ENCODE measurements at regions not wholly inside any gene's neighbourhood (a gene's known extent, or its start where the extent isn't known, plus 50 kb on each side); places are given as distances from the start of the nearest gene placed in this dataset.

GRCh38 chr4:124509151-124509550 lies 203.4 kb downstream of the ANKRD50 start:
- DNase-seq = no peak

DNA sequence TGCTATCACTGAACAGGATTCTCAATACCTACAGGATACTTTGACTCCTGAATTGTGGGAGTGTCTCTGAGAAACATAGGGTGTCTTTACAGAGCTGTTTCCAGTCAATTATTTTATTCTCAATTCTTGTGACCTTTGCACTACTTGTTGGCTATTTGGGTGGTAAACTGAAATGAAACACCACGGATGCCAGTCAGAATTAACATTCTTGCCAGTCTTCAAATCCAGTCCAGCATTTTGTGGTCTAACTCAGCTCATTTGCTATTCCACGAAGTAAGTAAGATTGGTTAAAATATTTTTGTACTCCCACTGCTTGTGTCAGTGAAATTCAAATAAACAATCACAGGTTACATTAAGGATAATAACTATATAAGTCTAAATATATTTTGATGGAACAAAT lies 197.9 kb downstream of the ANKRD50 start:
- DNase-seq = no peak

- DNase-seq = no peak
Measured at GRCh38 chr4:124515591-124515990, 196.9 kb downstream of the ANKRD50 start.

DNA sequence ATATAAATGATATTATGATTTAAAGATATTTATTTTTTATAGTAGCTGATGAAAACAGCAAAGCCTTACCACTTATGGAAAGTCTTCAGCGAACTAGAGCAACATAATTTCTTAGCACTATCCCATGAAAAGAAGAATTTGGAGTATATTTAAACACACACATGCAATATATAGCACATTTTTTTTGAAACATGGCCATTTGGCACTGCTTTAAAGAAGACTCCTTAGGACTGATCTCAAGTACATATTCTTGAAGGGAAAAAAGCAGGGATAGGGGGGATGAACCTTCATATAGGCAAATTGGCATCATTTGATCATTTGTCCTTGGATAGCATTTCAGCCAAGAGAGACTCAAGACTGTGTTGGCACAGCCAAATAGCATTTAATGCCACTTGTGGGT lies 193.3 kb downstream of the ANKRD50 start:
- DNase-seq = no peak

GRCh38 chr4:124523816-124524215 lies 188.7 kb downstream of the ANKRD50 start:
- DNase-seq = no peak

DNA sequence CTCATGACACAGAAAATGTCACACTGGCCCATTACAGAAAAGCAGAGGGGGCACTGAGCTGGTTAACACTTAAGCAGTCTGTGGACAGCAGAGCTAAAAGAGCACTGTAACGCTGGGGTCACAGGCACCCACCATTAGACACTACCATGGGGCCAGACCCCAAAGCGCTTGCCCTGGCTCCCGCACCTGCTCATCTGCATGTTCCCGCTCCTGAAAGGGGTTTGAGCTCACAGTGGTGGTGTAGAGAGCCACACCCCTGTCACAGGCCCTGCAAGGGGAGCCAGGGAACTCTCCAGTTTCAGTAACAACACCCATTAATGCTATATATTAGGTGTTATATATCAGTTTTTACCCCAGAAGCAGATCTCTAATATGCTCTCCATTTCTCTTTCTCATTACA lies 187.0 kb downstream of the ANKRD50 start:
- no peak for DNase-seq

DNA sequence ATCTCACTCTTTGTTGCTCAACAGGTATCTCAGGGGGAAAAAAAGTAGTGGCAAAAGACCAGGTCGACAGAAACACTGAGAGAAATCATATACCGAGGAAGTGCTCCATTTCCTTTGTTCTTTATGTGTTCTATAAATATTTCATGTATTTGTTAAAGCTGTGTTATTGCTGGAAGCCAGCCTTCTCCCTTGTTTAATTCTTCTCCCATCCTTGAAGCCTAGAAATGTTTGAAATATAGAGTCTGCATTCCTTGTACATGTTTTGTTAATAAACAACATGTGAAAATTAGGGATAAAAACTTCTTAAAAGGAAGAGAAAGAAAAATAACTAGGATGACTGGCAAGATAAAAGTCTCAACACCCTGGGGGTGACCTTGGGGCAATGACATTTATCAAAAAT lies 186.2 kb downstream of the ANKRD50 start:
- no peak for DNase-seq

DNA sequence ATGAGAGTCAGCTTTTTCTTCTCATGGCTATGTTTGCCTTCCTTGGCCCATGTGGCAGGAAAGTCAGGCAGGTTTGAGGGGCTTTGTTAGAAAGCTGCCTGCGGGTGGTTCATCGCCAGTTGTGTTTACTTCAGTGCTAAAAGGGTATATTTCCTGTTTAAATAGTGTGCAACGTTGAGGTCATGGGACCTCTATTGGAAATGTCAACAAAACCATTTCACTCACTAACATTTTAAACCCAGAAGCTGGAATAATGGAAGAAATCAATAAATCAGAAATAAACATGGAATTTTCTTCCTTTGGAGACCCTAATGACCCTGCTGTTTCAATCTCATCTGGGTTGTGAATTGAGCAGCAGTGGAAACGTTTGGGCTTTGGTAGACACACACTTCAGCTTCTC lies 185.8 kb downstream of the ANKRD50 start:
- no peak for DNase-seq

DNA sequence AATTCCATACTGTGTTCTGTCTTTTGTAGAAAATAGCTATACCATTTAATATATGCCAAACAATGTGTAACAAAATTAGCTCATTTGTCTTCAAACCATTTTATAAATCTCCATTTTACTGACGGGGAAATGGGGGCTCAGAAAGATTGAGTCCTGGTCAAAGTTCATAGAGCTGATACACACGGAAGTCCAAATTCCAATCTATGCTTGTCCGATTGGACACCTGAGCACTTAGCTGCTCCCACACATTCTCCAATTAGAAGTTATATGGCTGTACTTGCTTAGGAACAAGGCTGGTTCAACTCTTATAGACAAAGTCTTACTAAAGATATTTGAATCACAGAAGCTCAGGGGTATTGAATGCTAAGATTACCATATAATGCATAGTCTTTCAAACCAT lies 185.2 kb downstream of the ANKRD50 start:
- no peak for DNase-seq

- no peak for DNase-seq
Measured at GRCh38 chr4:124529131-124529530, 183.4 kb downstream of the ANKRD50 start.

- DNase-seq = no peak
Measured at GRCh38 chr4:124530464-124531077, 182.0 kb downstream of the ANKRD50 start.

DNA sequence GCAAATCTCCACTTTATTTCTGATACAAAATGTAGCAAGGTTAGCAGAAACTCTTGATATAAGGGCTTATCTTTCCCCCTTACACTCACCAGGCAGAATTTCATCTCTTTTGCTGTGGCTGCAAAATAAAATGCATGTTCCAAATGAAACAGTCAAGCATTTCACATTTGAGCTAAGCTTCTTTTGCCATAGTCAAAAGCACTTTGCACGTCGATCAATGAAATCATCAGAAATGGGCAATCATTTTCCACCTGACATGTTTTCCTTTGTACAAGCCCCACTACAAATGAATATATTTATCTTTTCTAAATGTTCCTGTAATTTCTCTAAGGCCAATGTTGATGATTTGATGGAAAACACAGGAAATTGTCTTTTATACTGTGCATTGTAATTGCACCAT lies 178.4 kb downstream of the ANKRD50 start:
- DNase-seq = no peak

DNA sequence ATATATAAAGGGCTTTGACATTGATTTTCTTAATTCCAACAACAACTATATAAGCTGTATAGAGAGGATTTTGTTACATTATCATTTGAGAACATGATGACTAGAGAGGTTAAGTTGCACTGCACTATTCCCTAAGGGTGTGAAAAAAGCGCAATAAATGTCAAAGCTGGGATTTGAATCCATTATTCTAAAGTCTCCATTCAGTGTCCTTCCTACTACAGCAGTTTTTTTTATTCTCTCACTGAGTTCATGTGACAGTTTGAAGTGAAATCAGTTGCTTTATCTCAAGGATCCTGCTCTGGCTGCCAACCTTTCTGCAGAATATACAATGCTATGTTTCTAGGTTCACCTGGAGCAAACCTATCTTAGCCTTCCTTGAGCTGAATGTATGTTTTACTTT lies 177.5 kb downstream of the ANKRD50 start:
- DNase-seq = no peak

- DNase-seq = no peak
Measured at GRCh38 chr4:124536946-124537345, 175.6 kb downstream of the ANKRD50 start.

- DNase-seq = no peak
Measured at GRCh38 chr4:124537971-124538370, 174.6 kb downstream of the ANKRD50 start.

- no peak for DNase-seq
Measured at GRCh38 chr4:124540014-124540413, 172.5 kb downstream of the ANKRD50 start.

DNA sequence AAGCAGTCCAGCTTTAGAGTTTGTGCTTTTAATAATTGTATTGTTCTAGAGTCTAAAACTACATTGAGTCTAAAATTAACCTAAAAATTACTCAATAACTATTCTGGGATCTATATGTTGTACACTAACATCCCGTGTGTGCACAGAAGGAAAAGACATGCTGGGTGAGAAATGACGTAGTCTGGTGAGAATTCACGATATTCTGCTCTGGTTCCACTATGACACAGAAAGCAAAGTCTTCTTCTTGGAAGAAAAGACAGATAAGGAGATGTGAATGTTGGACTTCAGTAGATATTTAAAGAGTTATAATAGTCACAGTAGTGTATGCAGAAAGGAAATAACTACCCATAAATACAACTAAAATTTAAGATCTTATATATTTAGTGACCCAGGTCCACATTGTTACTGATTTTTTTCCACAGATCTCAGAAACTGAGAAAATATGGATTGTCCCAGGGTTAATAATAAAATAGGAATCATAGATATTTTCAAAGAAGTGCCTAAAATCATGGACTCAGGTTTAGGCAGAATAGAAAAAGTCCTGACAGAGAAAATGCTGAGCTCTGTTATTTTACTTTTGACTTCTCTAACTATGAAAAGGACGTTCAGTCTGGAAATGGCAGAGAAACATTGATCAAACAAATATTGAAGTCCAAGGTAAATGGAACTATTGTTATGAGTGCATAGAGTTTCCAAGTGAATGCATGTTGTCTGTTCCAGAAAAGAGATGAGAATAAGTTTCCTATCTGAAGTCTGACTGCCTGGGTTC lies 170.7 kb downstream of the ANKRD50 start:
- DNase-seq = no peak

DNA sequence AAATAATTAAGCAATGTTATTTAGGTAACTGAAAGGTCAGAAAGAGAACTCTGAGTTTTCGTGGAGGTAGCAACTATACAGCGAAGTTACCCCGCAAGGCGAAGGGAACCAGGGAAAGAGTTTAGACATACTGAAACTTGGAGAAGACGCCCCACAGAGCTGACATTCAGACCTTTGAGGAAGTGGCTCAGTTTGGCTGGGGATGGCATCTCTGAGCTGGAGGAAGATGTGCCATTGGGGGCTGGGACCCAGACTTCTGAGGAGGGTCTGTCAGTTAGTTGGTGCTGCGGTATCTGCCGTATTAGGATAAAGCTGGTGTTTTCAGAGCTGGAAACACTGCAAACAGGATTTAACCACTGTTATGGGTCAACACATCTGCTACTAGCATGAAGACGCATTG lies 156.6 kb downstream of the ANKRD50 start:
- DNase-seq = no peak

- DNase-seq = no peak
Measured at GRCh38 chr4:124564121-124564520, 148.4 kb downstream of the ANKRD50 start.

DNA sequence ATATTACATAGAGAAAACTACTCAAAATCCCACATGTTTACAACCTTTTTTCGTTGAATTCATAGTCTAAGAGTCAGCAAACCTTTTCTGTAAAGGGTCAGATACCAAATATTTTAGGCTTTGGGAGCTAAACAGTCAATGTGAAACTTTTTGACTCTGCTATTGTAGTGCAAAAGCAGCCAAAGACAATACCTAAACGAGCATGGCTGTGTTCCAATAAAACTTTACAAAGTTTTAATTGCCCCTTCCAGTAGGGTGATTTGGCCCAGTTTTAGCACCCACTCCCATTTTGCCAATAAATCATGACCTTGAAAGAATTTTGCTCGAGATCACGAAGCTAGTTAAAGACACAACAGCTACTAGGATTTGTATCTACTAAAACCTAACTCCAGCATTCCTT lies 147.2 kb downstream of the ANKRD50 start:
- no peak for DNase-seq

DNA sequence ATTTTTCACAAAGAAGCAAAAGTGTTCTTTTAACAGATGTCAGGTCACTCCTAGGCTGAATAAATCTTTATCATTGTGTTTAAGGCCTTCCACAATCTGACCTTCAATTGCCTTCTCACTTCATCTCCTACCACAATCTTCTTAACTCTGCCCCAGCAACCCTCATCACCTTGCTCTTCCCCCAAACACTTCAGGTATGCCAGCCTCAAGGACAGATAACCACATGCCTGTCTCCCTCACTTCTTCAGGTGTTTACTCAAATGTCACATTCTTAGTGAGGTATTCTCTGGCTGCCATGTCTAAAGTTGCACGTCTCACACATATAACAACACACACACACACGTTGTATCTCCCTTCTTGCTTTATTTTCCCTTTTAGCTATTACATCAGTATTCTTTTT lies 146.5 kb downstream of the ANKRD50 start:
- DNase-seq = no peak

- no peak for DNase-seq
Measured at GRCh38 chr4:124573056-124573455, 139.5 kb downstream of the ANKRD50 start.

- DNase-seq = no peak
Measured at GRCh38 chr4:124579896-124580295, 132.6 kb downstream of the ANKRD50 start.

- no peak for DNase-seq
Measured at GRCh38 chr4:124583797-124584196, 128.7 kb downstream of the ANKRD50 start.

DNA sequence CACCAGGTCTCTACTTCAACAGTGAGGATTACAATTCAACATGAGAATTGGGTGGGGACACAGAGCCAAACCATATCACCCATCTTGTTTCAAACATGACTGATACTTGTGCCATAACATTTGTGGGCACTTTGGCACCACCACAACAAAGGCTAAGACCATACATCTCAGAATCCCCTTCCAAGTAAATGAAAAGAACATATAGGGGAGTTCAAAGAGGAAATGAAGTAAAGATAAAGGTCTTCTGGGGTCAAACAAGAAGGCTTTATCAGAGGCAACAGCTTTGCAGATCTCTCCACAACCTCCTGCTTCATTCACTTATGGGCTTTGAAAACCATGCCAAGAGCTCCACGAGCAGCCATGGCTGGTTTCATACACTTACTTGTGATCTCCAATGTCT lies 122.7 kb downstream of the ANKRD50 start:
- no peak for DNase-seq
